Fibroblast of the aortic adventitia (primary cell): ENCODE measurements at regions not wholly inside any gene's neighbourhood (a gene's known extent, or its start where the extent isn't known, plus 50 kb on each side); places are given as distances from the start of the nearest gene placed in this dataset.
"Not testable (repeated sequence)": the region's sequence is repeated elsewhere in the genome, so short reads cannot be mapped to it uniquely, and the experiment has no call there.

Experiments used
- DNase-seq: peaks from one replicate; pipeline ENCODE4 v3.0.0-alpha.2; 2010; ENCODE audit warnings: low read depth
- H3K4me3 ChIP-seq: 2 replicates; pipeline ENCODE4 v1.5.1; 2011; ENCODE audit warnings: low read depth, mild to moderate bottlenecking, control low read depth, low read length, moderate library complexity
- CTCF ChIP-seq: IDR thresholded peaks from 2 replicates; pipeline ENCODE4 v1.5.1; 2011; ENCODE audit warnings: mild to moderate bottlenecking, low read length, control low read depth, inconsistent platforms; ENCODE audit not compliant: insufficient read depth

GRCh38 chr1:173257805-173258204 lies 50.7 kb upstream of the TNFSF4 start:
- peak; percentile 68 for DNase-seq
- no peak for TF ChIP-seq CTCF
- H3K4me3 ChIP-seq, result no peak overlapping the region

- no peak for DNase-seq
- H3K4me3 ChIP-seq, result no peak overlapping the region
- no peak for TF ChIP-seq CTCF
Measured at GRCh38 chr1:173258479-173259264, 51.5 kb upstream of the TNFSF4 start.

GRCh38 chr1:173260329-173260728 lies 53.2 kb upstream of the TNFSF4 start:
- H3K4me3 ChIP-seq, result not testable (repeated sequence)

GRCh38 chr1:173266841-173267240 lies 59.7 kb upstream of the TNFSF4 start:
- no peak overlapping the region for H3K4me3 ChIP-seq
- TF ChIP-seq CTCF, result no peak
- peak; percentile 15 for DNase-seq

More at GRCh38 chr1:173260329-173260728, 53.2 kb upstream of the TNFSF4 start:
- DNase-seq, result not testable (repeated sequence)

GRCh38 chr1:173267453-173267945 lies 60.4 kb upstream of the TNFSF4 start:
- TF ChIP-seq CTCF, result no peak
- no peak overlapping the region for H3K4me3 ChIP-seq
- DNase-seq, result peak; percentile 88

- no peak for TF ChIP-seq CTCF
- no peak for DNase-seq
- no peak overlapping the region for H3K4me3 ChIP-seq
Measured at GRCh38 chr1:173268261-173268660, 61.1 kb upstream of the TNFSF4 start.

GRCh38 chr1:173268786-173269277 lies 61.7 kb upstream of the TNFSF4 start:
- H3K4me3 ChIP-seq, result no peak overlapping the region
- DNase-seq, result peak; percentile 13
- no peak for TF ChIP-seq CTCF
